GM08714 (cell line): ENCODE measurements at regions not wholly inside any gene's neighbourhood (a gene's known extent, or its start where the extent isn't known, plus 50 kb on each side); places are given as distances from the start of the nearest gene placed in this dataset.
"Not testable (repeated sequence)": the region's sequence is repeated elsewhere in the genome, so short reads cannot be mapped to it uniquely, and the experiment has no call there.

Source experiments
- H3K4me3 ChIP-seq: fragments of 200-500 bp; sonication (Bioruptor generic); 2 replicates; pipeline ENCODE4 v1.5.1; 2014; ENCODE audit warnings: mild to moderate bottlenecking, low read length, inconsistent platforms
- ZNF274 ChIP-seq: IDR thresholded peaks from 2 replicates; pipeline ENCODE4 v1.6.1; 2012; ENCODE audit warnings: mild to moderate bottlenecking, low read depth, low read length

DNA sequence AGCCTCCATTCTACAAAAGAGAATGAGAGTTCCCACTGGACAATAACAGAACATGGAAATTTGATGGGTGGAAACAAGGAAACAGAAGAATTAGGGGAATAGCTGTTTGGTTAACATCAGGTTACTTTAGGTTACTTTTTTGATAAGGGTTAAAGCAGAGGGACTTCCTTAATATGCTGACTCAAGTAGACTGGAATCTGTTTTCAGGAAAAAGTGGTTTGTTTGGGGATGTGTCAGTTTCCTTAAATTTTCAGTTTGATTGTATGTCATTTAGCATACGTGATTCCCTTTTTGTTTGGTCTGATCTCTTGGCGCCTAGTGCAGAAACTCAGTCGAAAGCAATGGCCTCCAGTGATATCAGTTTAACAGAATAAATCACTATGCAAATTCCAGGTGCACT lies 411.8 kb upstream of the GRM7 start:
- no peak overlapping the region for H3K4me3 ChIP-seq
- TF ChIP-seq ZNF274 = no peak

GRCh38 chr3:6452974-6453373 lies 407.9 kb upstream of the GRM7 start:
- H3K4me3 ChIP-seq = no peak overlapping the region
- TF ChIP-seq ZNF274 = no peak

- no peak for TF ChIP-seq ZNF274
- no peak overlapping the region for H3K4me3 ChIP-seq
Observed at GRCh38 chr3:6455031-6455430, 405.9 kb upstream of the GRM7 start.

- no peak for TF ChIP-seq ZNF274
Observed at GRCh38 chr3:6467186-6467585, 393.7 kb upstream of the GRM7 start.

DNA sequence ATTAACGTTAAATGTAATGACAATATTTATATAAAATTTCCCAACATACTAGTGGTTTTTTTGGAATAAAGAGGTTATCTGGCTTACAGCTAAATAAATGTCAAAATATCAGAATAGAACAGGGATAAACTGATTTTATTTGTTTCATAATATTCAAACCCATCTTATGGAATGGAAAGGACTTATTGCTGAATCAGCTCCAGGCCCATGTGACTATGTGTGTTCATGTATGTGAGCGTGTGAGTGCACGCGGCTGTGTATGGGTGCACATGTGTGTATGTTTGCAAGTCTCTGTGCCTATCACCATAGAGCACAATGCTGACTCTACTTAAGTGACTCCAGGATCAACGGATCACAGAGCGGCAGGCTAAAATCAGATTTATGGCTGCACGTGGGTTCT lies 392.3 kb upstream of the GRM7 start:
- TF ChIP-seq ZNF274 = no peak
- H3K4me3 ChIP-seq = no peak overlapping the region

More at GRCh38 chr3:6467186-6467585, 393.7 kb upstream of the GRM7 start:
- H3K4me3 ChIP-seq = no peak overlapping the region

GRCh38 chr3:6471744-6472143 lies 389.2 kb upstream of the GRM7 start:
- no peak overlapping the region for H3K4me3 ChIP-seq

DNA sequence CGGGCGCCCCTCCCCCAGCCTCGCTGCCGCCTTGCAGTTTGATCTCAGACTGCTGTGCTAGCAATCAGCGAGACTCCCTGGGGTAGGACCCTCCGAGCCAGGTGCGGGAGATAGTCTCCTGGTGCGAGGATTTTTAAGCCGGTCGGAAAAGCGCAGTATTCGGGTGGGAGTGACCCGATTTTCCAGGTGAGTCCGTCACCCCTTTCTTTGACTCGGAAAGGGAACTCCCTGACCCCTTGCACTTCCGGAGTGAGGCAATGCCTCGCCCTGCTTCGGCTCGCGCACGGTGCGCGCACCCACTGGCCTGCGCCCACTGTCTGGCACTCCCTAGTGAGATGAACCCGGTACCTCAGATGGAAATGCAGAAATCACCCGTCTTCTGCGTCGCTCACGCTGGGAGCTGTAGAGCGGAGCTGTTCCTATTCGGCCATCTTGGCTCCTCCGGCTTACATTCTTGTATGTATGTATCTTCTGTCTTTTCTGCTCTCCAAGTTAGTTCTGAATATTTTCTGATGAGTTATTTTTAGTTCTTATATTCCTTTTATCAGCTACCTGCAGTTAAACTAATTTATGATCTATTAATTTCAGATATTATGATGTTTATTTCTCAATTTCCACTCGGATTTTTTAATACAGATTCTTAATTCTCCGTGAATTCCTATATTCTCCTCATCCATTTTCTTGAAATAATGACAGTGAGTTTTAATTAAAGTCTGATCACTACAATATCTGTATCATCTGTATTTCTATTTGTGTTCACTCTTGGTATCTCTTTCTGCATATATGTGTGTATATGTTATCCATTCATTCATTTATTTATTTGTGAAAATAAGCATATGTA lies 370.2 kb upstream of the GRM7 start:
- H3K4me3 ChIP-seq = not testable (repeated sequence)

More at GRCh38 chr3:6471744-6472143, 389.2 kb upstream of the GRM7 start:
- no peak for TF ChIP-seq ZNF274

- H3K4me3 ChIP-seq = no peak overlapping the region
- no peak for TF ChIP-seq ZNF274
Observed at GRCh38 chr3:6491768-6492167, 369.1 kb upstream of the GRM7 start.

- TF ChIP-seq ZNF274 = no peak
- no peak overlapping the region for H3K4me3 ChIP-seq
Observed at GRCh38 chr3:6492306-6492705, 368.6 kb upstream of the GRM7 start.

DNA sequence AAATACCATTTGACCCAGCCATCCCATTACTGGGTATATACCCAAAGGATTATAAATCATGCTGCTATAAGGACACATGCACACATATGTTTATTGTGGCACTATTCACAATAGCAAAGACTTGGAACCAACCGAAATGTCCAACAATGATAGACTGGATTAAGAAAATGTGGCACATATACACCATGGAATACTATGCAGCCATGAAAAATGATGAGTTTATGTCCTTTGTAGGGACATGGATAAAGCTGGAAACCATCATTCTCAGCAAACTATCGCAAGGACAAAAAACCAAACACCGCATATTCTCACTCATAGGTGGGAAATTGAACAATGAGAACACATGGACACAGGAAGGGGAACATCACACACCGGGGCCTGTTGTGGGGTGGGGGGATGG lies 362.0 kb upstream of the GRM7 start:
- not testable (repeated sequence) for H3K4me3 ChIP-seq

DNA sequence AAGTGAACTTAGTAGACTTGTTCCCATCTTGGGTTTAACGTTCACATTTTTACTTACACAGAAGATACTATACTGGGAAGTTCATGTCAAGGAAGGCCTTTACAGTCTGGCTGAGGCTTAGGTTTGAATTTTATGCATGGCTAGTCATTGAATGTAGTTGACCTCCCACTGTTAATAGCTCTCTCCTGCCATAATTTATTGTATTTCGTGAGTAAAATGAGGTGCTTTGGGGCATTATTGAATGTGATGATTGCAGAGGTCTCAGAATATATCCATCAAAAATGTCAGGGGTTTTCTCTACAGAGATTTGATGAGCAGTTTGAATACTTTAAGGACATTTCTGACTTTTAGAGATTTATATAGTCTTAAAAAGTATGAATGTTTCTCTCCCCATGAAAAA lies 356.6 kb upstream of the GRM7 start:
- H3K4me3 ChIP-seq = no peak overlapping the region
- no peak for TF ChIP-seq ZNF274

- TF ChIP-seq ZNF274 = no peak
- H3K4me3 ChIP-seq = no peak overlapping the region
Observed at GRCh38 chr3:6504834-6505233, 356.1 kb upstream of the GRM7 start.

GRCh38 chr3:6508410-6508759 lies 352.5 kb upstream of the GRM7 start:
- no peak overlapping the region for H3K4me3 ChIP-seq
- no peak for TF ChIP-seq ZNF274

DNA sequence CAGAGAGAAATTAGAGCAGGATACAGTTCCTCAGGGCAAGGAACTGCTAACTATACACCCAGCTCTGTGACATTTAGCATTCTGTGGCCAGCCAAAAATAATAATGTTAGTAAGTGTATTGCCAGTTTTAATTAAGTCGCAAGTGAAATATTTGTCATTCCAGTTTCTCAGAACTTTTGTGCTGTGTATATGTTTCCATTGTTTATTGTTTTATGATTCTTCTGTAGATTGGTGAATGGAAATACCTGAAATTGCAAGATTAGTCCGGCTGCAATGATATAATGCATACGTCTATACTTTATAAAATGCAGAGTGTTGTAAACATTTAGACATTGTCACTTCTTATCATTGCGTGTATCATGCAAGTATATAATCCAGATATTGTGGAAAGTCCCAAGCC lies 351.3 kb upstream of the GRM7 start:
- H3K4me3 ChIP-seq = no peak overlapping the region
- no peak for TF ChIP-seq ZNF274

DNA sequence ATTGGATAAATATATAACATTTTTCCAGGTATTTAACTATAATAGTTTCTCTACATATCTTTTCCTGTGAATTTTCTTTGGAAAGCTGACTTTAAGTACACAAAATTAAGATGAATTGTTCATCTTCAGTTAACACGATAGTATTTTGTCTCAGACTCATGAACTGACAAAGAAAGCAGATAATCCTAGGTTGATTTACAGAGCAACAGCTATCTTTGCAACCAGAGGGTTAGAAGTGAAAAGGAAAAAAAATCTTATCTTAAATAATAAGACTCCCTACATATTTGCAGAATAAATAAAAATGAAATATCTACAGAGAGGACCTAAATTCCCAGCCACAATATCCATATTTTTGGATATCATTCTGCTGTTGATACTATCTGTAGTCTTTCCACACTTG lies 350.2 kb upstream of the GRM7 start:
- no peak for TF ChIP-seq ZNF274
- H3K4me3 ChIP-seq = no peak overlapping the region

DNA sequence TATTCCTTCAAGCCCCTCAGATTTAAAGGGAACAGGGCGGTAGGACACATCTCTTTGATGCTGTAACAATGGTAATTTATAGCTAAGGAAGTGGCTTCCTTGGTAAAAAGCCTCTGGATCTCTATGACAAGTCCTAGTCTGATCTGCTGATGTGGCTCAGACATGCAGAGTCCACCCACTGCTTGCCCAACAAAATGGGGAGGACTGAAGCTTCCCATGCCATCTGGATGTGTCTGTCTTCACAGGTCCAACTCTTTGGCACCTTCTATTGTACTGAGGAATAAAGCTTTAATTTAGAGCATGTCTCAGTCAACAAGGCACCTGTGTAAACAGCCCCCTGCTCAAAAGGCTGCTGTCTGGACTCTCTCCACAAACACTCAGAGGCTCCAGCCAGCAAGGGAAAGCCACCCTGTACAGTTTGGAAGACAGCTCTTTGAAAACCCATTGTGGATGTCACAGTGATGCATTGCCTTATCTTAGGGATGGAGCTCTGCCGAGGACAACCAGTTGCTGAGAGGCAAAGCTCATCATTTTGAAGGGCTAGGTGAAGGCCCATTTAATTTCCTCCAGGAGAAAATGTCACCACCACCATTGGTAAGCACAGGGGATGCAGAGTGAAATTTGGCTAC lies 348.6 kb upstream of the GRM7 start:
- no peak overlapping the region for H3K4me3 ChIP-seq
- no peak for TF ChIP-seq ZNF274

- H3K4me3 ChIP-seq = no peak overlapping the region
- TF ChIP-seq ZNF274 = no peak
Observed at GRCh38 chr3:6516143-6516542, 344.8 kb upstream of the GRM7 start.
